Body of pancreas (tissue), 4 donors: ENCODE measurements at regions not wholly inside any gene's neighbourhood (a gene's known extent, or its start where the extent isn't known, plus 50 kb on each side); places are given as distances from the start of the nearest gene placed in this dataset.
"Not testable (repeated sequence)": the region's sequence is repeated elsewhere in the genome, so short reads cannot be mapped to it uniquely, and the experiment has no call there.

Source experiments
- ATAC-seq: fragments of 150-250 bp; one replicate; pipeline ENCODE4 v1.9.1; 2016
- DNase-seq, 4 donors: peaks; one replicate each; pipeline ENCODE4 v3.0.0-alpha.2; 2019
- H3K27ac ChIP-seq, 4 donors: fragments of 200-600 bp; sonication (generic); 1 replicate in 3 of 4; 2 replicates in 1 of 4; pipeline versions ENCODE4 v1.5.1 to v1.6.1; 2016 to 2019; ENCODE audit warnings: mild to moderate bottlenecking in 1 of 4, mixed read lengths in 1 of 4, moderate library complexity in 1 of 4
- H3K27me3 ChIP-seq, 2 donors: fragments of 200-600 bp; sonication (generic); one replicate each; pipeline ENCODE4 v1.6.0; 2016; ENCODE audit warnings: mild to moderate bottlenecking in 1 of 2
- H3K36me3 ChIP-seq, 2 donors: fragments of 200-600 bp; sonication (generic); replicated peaks in 1 of 2; 2 replicates each; pipeline ENCODE4 v1.5.1; 2016; ENCODE audit warnings: low read depth in 2 of 2; ENCODE audit not compliant: insufficient read depth in 1 of 2
- H3K4me1 ChIP-seq: fragments of 200-600 bp; sonication (generic); one replicate; pipeline ENCODE4 v1.6.0; 2016
- H3K4me3 ChIP-seq, 2 donors: fragments of 200-600 bp; sonication (generic); 1 replicate in 1 of 2; 2 replicates in 1 of 2; pipeline ENCODE4 v1.5.1; 2016 to 2019
- H3K9me3 ChIP-seq, 3 donors: fragments of 200-600 bp; sonication (generic); 1 replicate in 2 of 3; 2 replicates in 1 of 3; pipeline ENCODE4 v1.5.1; 2016
- POLR2A ChIP-seq, 3 donors: fragments of 450-650 bp; IDR thresholded peaks; one replicate each; pipeline ENCODE4 v1.6.1; 2016; ENCODE audit warnings: antibody characterized with exemption in 3 of 3, mild to moderate bottlenecking in 2 of 3
- WGBS, 2 donors: methylation state at CpG; one replicate each; pipeline ENCODE4 v1.1.5; 2017; 5-methylcytosine and 5-hydroxymethylcytosine counted together
- intact Hi-C: fragments of 100-400 bp; cut with DNase I; formaldehyde crosslinking; loops from one replicate; pipeline ENCODE4 v1.15.1; 2023
- TF ChIP-seq, protein P1 (sequence below), 7 experiments: fragments of 450-650 bp in 4 of 7; fragments of 200-600 bp in 3 of 7; sonication (generic) in 3 of 7; IDR thresholded peaks; one replicate each; pipeline ENCODE4 v1.5.1; 2016 to 2019; ENCODE audit warnings: antibody characterized with exemption in 7 of 7

DNA sequence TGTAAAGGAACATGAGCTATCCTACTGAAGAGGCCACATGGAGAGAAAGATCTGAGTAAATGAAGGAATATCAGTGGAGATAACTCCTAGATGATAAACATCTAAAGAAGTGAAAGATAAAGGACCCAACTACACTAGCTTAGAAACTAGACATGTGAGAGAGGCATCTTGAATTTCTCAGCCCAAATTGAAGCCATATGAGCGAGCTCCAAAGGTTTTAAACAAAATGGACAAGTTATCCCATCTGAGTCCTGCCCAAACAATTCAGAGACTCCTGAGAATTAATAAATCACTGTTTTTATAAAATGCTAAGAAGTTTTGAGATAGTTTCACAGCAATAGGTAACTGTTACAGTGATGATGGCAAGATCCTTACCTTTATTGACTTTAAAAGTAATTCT lies 438.9 kb downstream of the NAV3 start:
- no peak overlapping the region for H3K4me3 ChIP-seq
- no peak overlapping the region for H3K27ac ChIP-seq
- no peak for TF ChIP-seq POLR2A (IDR thresholded peaks at IDR 0.05)
- TF ChIP-seq, protein P1, sequence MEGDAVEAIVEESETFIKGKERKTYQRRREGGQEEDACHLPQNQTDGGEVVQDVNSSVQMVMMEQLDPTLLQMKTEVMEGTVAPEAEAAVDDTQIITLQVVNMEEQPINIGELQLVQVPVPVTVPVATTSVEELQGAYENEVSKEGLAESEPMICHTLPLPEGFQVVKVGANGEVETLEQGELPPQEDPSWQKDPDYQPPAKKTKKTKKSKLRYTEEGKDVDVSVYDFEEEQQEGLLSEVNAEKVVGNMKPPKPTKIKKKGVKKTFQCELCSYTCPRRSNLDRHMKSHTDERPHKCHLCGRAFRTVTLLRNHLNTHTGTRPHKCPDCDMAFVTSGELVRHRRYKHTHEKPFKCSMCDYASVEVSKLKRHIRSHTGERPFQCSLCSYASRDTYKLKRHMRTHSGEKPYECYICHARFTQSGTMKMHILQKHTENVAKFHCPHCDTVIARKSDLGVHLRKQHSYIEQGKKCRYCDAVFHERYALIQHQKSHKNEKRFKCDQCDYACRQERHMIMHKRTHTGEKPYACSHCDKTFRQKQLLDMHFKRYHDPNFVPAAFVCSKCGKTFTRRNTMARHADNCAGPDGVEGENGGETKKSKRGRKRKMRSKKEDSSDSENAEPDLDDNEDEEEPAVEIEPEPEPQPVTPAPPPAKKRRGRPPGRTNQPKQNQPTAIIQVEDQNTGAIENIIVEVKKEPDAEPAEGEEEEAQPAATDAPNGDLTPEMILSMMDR (IDR thresholded peaks at IDR 0.05): no peak
- H3K4me1 ChIP-seq: no peaks in the 10 kb centered on the region
- 16 to 67% methylated on average over 1 of the region's 1 CpG for WGBS, 2 donors
- no peaks in the 10 kb centered on the region for H3K36me3 ChIP-seq
- intact Hi-C loops: no loop called here
- DNase-seq: no peak
- ATAC-seq: no peak
- no peaks in the 10 kb centered on the region for H3K9me3 ChIP-seq
- H3K27me3 ChIP-seq: no peaks in the 10 kb centered on the region

DNA sequence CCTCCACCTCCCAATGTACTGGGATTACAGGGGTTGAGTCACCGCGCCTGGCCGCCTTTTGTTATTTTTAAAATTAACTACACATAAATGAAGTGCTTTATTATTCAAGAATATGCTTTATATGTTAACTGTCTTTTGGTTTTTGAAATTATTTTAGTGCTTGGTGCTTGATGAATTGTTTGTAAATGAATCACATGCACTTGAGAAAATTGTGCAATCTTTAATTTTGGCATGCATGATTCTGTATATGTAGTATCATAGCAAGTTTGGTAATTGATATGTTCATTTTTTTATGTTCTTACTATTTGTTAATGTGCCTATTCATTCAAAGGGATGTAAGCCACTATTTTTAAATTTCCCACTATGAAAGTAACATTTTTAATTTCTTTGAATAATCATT lies 440.9 kb downstream of the NAV3 start:
- no peak overlapping the region for H3K27ac ChIP-seq
- no peak for TF ChIP-seq POLR2A (IDR thresholded peaks at IDR 0.05)
- TF ChIP-seq, protein P1 (IDR thresholded peaks at IDR 0.05): no peak
- no peak for DNase-seq
- intact Hi-C loops: no loop called here
- H3K36me3 ChIP-seq: no peaks in the 10 kb centered on the region
- ATAC-seq: no peak
- no peak overlapping the region for H3K4me3 ChIP-seq
- 88 to 98% methylated on average over 3 of the region's 3 CpGs for WGBS, 2 donors
- no peaks in the 10 kb centered on the region for H3K27me3 ChIP-seq
- H3K9me3 ChIP-seq: no peaks in the 10 kb centered on the region
- H3K4me1 ChIP-seq: no peaks in the 10 kb centered on the region

DNA sequence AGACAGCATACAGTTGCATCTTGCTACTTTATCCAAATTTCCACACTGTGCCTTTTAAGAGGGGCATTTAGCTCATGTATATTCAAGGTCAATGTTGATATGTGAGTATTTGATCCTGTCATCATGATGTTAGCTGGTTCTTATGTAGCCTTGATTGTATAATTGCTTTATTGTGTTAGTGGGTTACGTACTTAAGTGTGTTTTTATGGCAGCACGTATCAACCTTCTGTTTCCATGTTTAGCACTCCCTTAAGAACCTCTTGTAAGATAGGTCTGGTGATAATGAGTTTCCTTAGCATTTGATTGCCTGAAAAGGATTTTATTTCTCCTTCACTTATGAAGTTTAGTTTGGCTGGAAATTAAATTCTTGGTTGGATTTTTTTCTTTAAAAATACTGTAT lies 445.2 kb downstream of the NAV3 start:
- TF ChIP-seq, protein P1 (IDR thresholded peaks at IDR 0.05): no peak
- no peak for TF ChIP-seq POLR2A (IDR thresholded peaks at IDR 0.05)
- ATAC-seq (no peak), DNase-seq (no peak)
- Histone ChIP-seq H3K9me3 (peaks cover 0 to 10% (median 0%) of the 10 kb centered on the region in 3 donors), H3K4me3 (no peak overlapping the region), H3K27ac (no peak overlapping the region), H3K36me3 (no peaks in the 10 kb centered on the region), H3K4me1 (no peaks in the 10 kb centered on the region), H3K27me3 (no peaks in the 10 kb centered on the region)
- intact Hi-C loops: no loop called here
- 55 to 68% methylated on average over 2 of the region's 2 CpGs for WGBS, 2 donors

DNA sequence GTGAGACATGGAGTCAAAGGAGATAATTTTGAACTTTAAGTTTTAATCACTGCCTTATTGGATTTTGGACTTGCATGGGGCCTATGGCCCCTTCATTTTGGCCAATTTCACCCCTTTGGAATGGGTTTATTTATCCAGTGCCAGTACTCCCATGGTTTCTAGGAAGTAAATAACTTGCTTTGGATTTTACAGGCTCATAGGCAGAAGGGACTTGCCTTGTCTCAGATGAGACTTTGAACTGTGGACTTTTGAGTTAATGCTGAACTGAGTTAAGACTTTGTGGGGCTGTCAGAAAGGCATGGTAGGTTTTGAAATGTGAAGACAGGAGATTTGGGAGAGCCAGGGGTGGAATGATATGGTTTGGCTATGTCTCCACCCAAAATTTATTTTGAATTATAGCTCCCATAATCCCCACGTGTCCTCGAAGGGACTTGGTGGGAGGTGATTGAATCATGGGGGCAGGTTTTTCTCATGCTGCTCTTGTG lies 448.1 kb downstream of the NAV3 start:
- DNase-seq (no peak), ATAC-seq (no peak)
- 51 to 75% methylated on average over 2 of the region's 2 CpGs for WGBS, 2 donors
- Histone ChIP-seq H3K4me1 (no peaks in the 10 kb centered on the region), H3K36me3 (no peaks in the 10 kb centered on the region), H3K27me3 (no peaks in the 10 kb centered on the region), H3K27ac (no peak overlapping the region), H3K9me3 (peaks cover 0 to 10% (median 0%) of the 10 kb centered on the region in 3 donors), H3K4me3 (no peak overlapping the region)
- TF ChIP-seq, protein P1 (IDR thresholded peaks at IDR 0.05): no peak
- no peak for TF ChIP-seq POLR2A (IDR thresholded peaks at IDR 0.05)
- intact Hi-C loops: no loop called here

DNA sequence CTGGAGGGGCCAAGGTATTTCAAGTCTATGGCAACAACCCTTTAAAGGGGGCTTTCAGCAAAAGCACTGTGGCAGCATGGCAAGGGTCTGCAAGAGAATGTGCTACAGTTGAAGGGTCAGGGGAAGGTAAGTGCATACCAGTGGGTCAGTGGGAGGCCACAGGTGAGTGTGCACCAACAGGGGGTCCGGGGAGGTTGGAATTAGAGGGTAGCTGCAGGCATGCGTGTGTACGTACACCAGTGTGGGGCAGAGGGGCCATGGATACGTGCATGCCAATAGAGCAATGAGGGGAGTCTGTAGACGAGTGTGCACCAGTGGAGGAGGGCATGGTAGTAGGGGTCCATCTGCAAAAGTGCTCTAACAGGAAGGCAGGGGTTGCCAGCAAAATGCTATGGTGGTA lies 448.9 kb downstream of the NAV3 start:
- DNase-seq (no peak), ATAC-seq (no peak)
- H3K9me3 ChIP-seq: peaks cover 0 to 10% (median 0%) of the 10 kb centered on the region in 3 donors
- intact Hi-C loops: no loop called here
- WGBS, 2 donors: 72 to 74% methylated on average over 5 of the region's 5 CpGs
- no peak overlapping the region for H3K4me3 ChIP-seq
- H3K4me1 ChIP-seq: no peaks in the 10 kb centered on the region
- TF ChIP-seq, protein P1 (IDR thresholded peaks at IDR 0.05): no peak
- TF ChIP-seq POLR2A (IDR thresholded peaks at IDR 0.05): no peak
- H3K36me3 ChIP-seq: no peaks in the 10 kb centered on the region
- H3K27ac ChIP-seq: no peak overlapping the region
- H3K27me3 ChIP-seq: no peaks in the 10 kb centered on the region

DNA sequence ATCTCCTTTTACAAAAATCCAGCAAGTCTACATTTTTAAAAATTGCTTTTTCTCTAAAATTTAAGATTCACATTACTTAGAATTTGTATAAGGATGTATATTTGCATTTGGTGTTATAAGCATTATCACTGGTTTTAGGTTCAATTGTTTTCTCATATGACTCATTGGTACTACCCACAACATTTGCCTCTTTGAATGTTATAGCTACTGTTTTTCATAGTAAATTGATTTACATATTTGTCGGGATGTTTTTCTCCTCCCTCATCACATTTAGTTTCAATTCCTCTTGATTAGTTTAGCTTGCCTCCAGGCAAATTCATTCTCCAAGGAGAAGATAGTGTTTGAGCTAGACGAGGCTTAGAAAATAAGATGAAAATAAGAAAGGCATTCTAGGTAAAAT lies 450.4 kb downstream of the NAV3 start:
- ATAC-seq, H3K4me1 ChIP-seq, H3K9me3 ChIP-seq, H3K27me3 ChIP-seq, H3K4me3 ChIP-seq, H3K27ac ChIP-seq, DNase-seq, intact Hi-C loops, H3K36me3 ChIP-seq: not testable (repeated sequence)
- 58 to 62% methylated on average over 2 of the region's 2 CpGs for WGBS, 2 donors
